ENCODE measurements at regions not wholly inside any gene's neighbourhood (a gene's known extent, or its start where the extent isn't known, plus 50 kb on each side); places are given as distances from the start of the nearest gene placed in this dataset.
"Not testable (repeated sequence)": the region's sequence is repeated elsewhere in the genome, so short reads cannot be mapped to it uniquely, and the experiment has no call there.

DNA sequence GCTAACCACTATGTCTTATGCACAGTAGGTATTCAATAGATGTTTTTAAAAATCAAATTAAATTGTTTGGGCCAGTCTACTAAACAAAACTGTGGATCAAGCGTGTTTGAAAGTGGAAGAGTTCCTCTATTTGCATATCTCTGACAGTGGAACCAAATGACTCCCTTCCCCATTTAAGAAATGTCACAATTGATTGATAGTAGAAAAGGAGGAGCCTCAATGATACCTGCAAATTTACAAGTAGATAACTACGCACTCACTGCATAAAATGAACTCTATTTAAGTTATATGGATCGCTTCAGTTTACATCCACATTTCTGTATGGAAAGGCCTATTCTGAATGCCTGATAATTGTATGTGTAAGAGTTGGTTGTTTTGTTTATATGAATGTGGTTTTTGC, 163.3 kb upstream of the MTPN start:
- Histone ChIP-seq H3K9ac (ENCODE audit: low read depth, low read length) (no peak overlapping the region), H3K9me3 (ENCODE audit: control insufficient read depth, insufficient read depth, low read length) (no peaks in the 10 kb centered on the region), H3K36me3 (ENCODE audit: insufficient read depth, low read length) (no peaks in the 10 kb centered on the region), H3K4me1 (ENCODE audit: insufficient read depth, low read length) (peaks cover 7% of the 10 kb centered on the region; the same call in 1 of the 2 replicates)

DNA sequence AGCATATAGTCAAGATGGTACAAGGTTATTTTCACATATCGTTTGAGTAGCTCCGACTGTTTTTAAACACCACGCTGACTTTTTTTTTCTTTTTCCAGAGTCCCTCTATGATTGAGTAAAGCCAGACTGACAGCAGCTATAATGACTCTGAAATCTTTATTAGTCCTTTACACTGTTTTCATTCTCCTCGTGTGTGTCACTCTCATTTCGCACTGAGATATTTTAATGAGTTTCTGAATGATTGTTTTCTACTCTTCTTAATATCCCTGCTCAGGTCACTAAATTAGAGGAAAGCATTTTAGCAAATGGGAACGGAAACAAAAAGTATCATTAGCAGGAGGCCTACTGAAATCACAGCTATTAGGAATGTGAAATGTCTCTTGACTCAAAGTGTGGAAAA, 162.3 kb upstream of the MTPN start:
- Histone ChIP-seq H3K9me3 (ENCODE audit: control insufficient read depth, insufficient read depth, low read length) (no peaks in the 10 kb centered on the region), H3K4me1 (ENCODE audit: insufficient read depth, low read length) (peaks cover 7% of the 10 kb centered on the region; the same call in 1 of the 2 replicates), H3K9ac (ENCODE audit: low read depth, low read length) (no peak overlapping the region), H3K36me3 (ENCODE audit: insufficient read depth, low read length) (no peaks in the 10 kb centered on the region)

DNA sequence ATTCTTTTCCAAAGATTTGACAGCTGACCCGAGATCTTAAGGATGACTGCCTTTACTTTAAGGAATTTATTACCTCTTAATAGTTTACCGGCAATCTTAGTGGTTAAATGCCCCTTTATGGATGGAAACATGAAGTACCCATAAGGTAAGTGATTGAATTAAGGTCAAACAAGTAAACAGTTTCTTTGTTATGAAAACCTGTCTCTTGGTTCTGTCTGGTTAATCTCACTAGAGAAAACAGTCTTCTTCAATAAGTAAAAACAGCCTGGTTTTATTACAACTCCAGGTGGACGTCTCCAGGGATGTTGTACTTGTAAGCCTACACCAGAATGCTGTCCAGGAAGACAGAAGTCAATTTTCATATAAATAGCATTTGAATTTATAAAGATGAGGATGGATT, 161.8 kb upstream of the MTPN start:
- no peaks in the 10 kb centered on the region for H3K36me3 ChIP-seq (ENCODE audit: insufficient read depth, low read length)
- no peaks in the 10 kb centered on the region for H3K9me3 ChIP-seq (ENCODE audit: control insufficient read depth, insufficient read depth, low read length)
- H3K4me1 ChIP-seq (ENCODE audit: insufficient read depth, low read length): peaks cover 11% of the 10 kb centered on the region
- H3K9ac ChIP-seq (ENCODE audit: low read depth, low read length): no peak overlapping the region

DNA sequence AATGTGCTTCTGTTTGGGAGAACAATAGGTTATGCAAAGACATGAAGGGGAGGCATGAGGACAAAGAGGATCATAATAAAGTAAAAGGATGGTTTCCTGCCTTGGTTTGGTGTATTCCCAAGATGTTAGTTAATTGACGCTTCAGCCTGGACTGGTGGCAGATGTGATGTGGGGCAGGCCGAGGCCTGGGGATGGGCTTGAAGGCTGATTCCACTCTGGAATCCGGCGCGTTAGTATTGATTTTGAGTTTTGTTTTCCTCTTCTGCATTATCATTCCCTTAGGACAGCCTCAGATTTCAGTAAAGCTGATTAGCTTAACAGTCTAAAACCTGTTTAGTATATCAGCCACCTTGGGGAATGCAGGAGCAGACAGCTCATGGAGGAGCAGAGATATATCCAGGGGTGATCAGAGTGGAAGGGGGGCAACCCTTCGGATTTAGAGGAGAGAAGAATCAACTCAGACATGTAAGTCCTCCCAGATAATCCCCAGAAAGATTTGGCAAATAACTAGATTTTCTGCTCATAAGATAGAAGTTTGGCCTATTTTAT, 159.8 kb upstream of the MTPN start:
- Histone ChIP-seq H3K9ac (ENCODE audit: low read depth, low read length) (no peak overlapping the region), H3K9me3 (ENCODE audit: control insufficient read depth, insufficient read depth, low read length) (no peaks in the 10 kb centered on the region), H3K4me1 (ENCODE audit: insufficient read depth, low read length) (peaks cover 14% of the 10 kb centered on the region), H3K36me3 (ENCODE audit: insufficient read depth, low read length) (no peaks in the 10 kb centered on the region)

DNA sequence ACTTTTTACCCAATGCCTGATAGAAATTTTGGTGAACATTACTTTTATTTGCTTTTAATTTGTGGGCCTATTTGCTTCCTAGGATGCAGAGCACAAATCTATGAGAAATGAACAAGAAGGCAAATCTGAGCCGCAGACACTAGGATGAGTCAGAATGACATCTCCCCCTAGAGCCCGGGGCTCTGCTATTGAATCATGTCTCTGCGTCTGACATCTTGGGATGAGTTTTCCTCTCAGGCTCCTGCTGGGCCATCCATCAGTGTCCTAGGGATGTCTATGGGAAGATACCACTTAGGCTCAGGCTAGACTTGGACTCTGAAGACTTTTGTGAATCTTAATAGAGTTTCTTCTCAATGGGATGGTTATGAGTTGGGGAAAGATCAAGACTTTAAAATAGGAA, 157.3 kb upstream of the MTPN start:
- Histone ChIP-seq H3K9ac (ENCODE audit: low read depth, low read length) (no peak overlapping the region), H3K4me1 (ENCODE audit: insufficient read depth, low read length) (peaks cover 14% of the 10 kb centered on the region), H3K36me3 (ENCODE audit: insufficient read depth, low read length) (no peaks in the 10 kb centered on the region), H3K9me3 (ENCODE audit: control insufficient read depth, insufficient read depth, low read length) (no peaks in the 10 kb centered on the region)

DNA sequence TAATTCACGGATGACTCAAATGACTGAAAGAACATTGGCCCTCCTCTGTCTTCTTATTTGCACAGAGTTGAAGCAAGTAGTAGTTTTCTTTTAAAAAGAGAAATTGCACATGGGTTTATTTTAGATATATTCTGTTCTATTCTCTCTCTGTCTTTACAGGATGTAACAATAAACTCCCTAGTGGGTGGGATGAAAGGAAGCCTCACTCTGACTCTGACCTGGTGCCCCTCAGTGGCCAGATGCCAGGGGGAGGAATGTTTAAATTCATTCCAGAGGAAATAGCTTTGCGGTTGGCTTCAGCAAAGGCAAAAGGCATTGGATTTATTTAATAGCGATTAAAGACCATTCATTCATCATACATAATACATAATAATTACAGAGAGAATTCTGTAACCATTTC, 156.4 kb upstream of the MTPN start:
- Histone ChIP-seq H3K9ac (ENCODE audit: low read depth, low read length) (no peak overlapping the region), H3K4me1 (ENCODE audit: insufficient read depth, low read length) (peaks cover 14% of the 10 kb centered on the region), H3K9me3 (ENCODE audit: control insufficient read depth, insufficient read depth, low read length) (no peaks in the 10 kb centered on the region), H3K36me3 (ENCODE audit: insufficient read depth, low read length) (no peaks in the 10 kb centered on the region)

DNA sequence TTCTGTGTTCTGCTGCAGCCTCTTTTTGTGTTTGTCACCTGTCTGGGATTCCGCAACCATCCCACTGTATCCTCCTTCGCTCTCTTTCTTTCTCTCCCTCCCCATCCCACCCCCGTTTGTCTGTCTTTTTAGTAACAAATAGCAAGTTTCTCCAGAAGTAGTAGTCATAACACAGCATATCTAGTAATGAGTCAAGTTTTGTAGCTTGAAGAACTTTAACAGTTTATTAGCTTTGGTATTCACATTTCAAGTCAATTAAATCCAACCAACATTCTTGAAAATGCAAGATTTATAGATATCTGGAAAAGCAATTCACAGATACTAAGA, 154.1 kb upstream of the MTPN start:
- no peak overlapping the region for H3K9ac ChIP-seq (ENCODE audit: low read depth, low read length)
- H3K4me1 ChIP-seq (ENCODE audit: insufficient read depth, low read length): peaks cover 7% of the 10 kb centered on the region
- H3K36me3 ChIP-seq (ENCODE audit: insufficient read depth, low read length): no peaks in the 10 kb centered on the region
- no peaks in the 10 kb centered on the region for H3K9me3 ChIP-seq (ENCODE audit: control insufficient read depth, insufficient read depth, low read length)

DNA sequence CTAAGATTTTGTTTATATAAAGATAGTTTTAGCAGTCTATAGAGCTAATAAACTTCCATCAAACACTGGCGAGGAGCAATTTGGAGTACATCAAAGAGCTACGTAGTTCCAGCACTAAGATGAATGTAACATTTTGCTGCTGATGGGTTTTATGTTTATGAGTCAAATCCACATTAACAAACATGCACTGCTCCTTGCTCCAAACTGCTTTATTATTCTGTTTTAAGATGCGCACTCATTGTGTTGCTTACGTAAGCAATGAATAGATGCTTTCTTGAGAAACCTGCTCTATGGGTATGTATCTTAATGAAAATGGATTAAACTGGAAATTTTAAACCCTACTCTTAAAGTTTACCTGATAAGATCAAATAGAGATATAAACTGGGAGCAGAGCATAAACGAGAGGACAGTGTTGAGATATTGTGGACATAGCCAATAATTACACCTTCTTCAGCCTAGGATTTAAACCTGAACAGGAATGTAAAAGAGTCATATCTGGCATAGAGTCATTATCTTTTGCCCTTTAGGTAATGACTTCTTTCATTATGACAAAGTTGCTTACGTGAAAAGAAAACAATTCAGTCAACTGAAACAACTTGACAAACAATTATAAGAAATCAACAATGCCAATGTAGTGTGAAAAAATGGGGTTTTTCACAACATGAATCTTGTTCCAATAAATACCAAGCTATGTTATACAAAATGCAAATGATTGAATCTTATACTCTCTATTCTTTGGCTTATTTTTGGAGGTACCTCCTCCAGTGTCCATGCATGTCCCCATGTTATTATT, 153.5 kb upstream of the MTPN start:
- H3K9ac ChIP-seq (ENCODE audit: low read depth, low read length): no peak overlapping the region
- H3K9me3 ChIP-seq (ENCODE audit: control insufficient read depth, insufficient read depth, low read length): no peaks in the 10 kb centered on the region
- H3K4me1 ChIP-seq (ENCODE audit: insufficient read depth, low read length): peaks cover 7% of the 10 kb centered on the region
- H3K36me3 ChIP-seq (ENCODE audit: insufficient read depth, low read length): no peaks in the 10 kb centered on the region

DNA sequence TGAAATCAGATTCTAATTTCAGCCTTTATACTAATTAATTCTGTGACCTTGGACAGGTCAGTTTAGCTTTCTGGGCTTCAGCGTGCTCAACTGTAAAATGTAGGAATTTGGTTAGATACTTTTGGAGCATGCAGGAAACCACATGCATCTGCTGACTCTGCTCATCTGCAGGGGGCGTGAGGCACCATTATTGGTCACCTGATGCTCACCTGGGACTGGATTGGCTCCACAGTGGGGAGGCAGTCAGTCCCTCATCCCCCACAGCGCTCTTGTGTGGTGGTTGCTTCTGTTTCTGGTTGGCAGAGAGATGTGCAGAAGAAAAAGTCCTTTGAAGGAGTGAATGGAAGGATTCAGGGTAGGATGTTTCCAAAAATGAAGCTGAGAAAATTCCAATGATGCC, 150.9 kb upstream of the MTPN start:
- Histone ChIP-seq H3K9me3 (ENCODE audit: control insufficient read depth, insufficient read depth, low read length) (no peaks in the 10 kb centered on the region), H3K9ac (ENCODE audit: low read depth, low read length) (no peak overlapping the region), H3K4me1 (ENCODE audit: insufficient read depth, low read length) (no peaks in the 10 kb centered on the region), H3K36me3 (ENCODE audit: insufficient read depth, low read length) (no peaks in the 10 kb centered on the region)

DNA sequence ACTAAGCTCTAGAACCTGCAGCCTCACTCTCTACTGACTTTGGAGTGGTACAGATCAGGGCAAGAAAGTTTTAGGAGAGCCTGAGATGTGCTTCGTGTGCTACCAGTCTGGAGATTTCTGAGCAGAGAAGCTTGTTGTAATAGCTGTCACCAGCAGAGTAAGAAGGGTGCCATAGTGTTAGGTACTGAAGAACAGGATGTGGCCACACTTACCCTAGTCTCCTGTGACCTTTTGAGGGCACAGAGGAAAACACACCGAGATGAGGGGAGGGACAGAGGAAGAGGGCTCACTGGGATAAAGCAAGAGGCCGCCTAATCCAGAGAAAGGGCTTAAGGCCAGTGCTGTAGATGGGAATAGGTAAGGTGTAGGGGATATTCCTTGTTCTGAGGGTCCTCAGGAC, 146.2 kb upstream of the MTPN start:
- Histone ChIP-seq H3K4me1 (ENCODE audit: insufficient read depth, low read length) (no peaks in the 10 kb centered on the region), H3K9ac (ENCODE audit: low read depth, low read length) (no peak overlapping the region), H3K36me3 (ENCODE audit: insufficient read depth, low read length) (no peaks in the 10 kb centered on the region), H3K9me3 (ENCODE audit: control insufficient read depth, insufficient read depth, low read length) (no peaks in the 10 kb centered on the region)

DNA sequence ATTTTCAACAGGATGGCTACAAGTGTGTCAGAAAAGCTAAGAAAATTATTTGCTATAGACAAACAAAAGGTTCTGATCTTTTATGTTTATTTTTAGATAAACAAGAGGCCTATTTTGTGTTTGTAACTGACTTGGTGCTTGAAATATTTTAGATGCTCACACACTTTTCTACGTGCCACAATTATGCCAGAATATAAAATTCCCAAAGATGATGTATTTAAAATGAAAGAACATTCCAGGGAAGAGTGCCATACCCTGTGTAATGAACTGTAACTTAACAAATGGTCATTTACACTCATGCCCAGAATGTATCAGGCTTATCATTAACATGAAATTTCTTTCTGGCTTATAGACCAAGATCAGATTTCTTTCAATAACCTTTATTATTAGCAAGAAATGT, 144.9 kb upstream of the MTPN start:
- Histone ChIP-seq H3K9me3 (ENCODE audit: control insufficient read depth, insufficient read depth, low read length) (no peaks in the 10 kb centered on the region), H3K9ac (ENCODE audit: low read depth, low read length) (no peak overlapping the region), H3K36me3 (ENCODE audit: insufficient read depth, low read length) (no peaks in the 10 kb centered on the region), H3K4me1 (ENCODE audit: insufficient read depth, low read length) (no peaks in the 10 kb centered on the region)

DNA sequence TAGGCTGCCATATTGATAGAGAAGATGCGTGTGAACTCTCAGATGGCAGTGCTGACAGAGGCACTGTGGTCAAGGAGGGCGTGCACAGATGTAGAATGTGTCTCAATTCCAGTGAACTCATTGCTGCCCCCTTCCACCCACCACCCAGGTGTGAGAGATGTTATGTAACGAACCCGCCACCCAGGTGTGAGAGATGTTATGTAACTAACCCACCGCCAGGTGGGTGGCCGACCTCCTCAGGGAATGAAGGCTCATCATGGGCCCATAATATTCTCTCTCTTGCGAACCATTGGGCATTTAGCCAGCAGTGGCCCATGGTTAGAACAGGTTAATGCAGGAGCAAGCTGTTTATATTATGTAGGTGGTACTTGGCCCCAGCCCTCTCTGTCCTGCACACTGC, 140.4 kb upstream of the MTPN start:
- H3K9me3 ChIP-seq (ENCODE audit: control insufficient read depth, insufficient read depth, low read length): no peaks in the 10 kb centered on the region
- H3K36me3 ChIP-seq (ENCODE audit: insufficient read depth, low read length): no peaks in the 10 kb centered on the region
- H3K9ac ChIP-seq (ENCODE audit: low read depth, low read length): no peak overlapping the region
- no peaks in the 10 kb centered on the region for H3K4me1 ChIP-seq (ENCODE audit: insufficient read depth, low read length)

DNA sequence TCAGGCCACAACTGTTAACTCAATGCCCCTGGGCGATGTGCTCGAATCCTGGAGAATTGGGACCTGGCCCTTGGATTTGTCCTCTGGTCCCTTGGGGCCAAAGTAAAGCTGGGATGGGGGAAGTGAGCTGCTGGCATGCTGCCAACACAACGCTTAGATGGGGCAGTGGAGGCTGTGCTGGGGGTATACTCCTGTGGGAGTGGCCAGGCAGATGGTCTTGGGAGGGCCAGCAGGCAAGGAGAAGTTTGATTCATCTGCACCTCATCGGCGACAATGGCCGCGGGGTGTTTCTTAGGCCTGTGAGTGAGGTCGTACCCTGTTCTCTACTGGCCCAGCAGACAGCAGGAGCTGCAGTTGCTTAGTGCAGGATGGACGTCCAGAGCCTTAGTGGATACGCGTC, 139.0 kb upstream of the MTPN start:
- Histone ChIP-seq H3K36me3 (ENCODE audit: insufficient read depth, low read length) (no peaks in the 10 kb centered on the region), H3K4me1 (ENCODE audit: insufficient read depth, low read length) (no peaks in the 10 kb centered on the region), H3K9ac (ENCODE audit: low read depth, low read length) (no peak overlapping the region), H3K9me3 (ENCODE audit: control insufficient read depth, insufficient read depth, low read length) (no peaks in the 10 kb centered on the region)

DNA sequence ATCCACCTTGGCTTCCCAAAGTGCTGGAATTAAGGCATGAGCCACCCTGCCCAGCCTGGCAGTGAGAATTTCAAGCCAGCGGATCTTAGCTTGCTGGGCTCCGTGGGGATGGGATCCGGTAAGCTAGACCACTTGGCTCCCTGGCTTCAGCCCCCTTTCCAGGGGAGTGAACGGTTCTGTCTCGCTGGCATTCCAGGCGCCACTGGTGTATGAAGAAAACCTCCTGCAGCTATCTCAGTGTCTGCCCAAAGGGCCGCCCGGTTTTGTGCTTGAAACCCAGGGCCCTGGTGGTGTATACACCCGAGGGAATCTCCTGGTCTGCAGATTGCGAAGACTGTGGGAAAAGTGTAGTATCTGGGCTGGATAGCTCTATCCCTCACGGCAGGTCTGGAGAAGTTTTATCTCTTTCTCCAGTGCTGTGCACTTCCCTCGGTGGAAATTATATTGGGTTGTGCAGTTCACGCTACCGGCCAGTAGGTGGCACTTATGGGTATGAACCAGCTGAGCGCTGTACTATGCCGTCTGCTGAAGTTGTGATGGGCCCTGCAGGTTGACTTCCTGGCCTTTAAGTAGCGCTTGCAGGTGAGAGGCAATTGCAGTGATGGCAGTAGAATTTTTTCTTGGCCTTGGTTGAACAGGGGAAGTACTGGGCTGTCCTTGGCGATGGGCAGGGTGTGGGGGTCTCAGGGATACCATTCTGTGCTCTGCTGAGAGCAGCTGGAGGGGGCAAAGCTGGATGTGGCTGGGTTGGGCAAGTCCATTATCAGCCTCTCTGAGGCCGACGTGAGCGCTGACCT, 138.0 kb upstream of the MTPN start:
- Histone ChIP-seq H3K36me3 (ENCODE audit: insufficient read depth, low read length) (no peaks in the 10 kb centered on the region), H3K4me1 (ENCODE audit: insufficient read depth, low read length) (no peaks in the 10 kb centered on the region), H3K9me3 (ENCODE audit: control insufficient read depth, insufficient read depth, low read length) (no peaks in the 10 kb centered on the region), H3K9ac (ENCODE audit: low read depth, low read length) (no peak overlapping the region)

DNA sequence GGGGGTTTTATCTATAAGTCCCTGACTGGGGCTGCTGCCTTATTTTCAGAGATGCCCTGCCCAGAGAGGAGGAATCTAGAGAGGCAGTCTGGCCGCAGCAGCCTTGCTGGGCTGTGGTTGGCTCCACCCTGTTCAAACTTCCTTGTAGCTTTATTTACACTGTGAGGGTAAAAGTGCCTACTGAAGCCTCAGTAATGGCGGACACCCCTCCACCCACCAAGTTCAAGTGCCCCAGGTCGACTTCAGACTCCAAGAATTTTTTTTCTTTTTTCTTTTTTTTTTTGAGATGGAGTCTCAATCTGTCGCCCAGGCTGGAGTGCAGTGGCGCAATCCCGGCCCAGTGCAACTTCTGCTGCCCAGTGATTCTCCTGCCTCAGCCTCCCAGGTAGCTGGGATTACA, 137.3 kb upstream of the MTPN start:
- H3K36me3 ChIP-seq (ENCODE audit: insufficient read depth, low read length); H3K4me1 ChIP-seq (ENCODE audit: insufficient read depth, low read length); H3K9ac ChIP-seq (ENCODE audit: low read depth, low read length); H3K9me3 ChIP-seq (ENCODE audit: control insufficient read depth, insufficient read depth, low read length): not testable (repeated sequence)

Data from ES-I3 (cell line).